B cell (primary cell): ENCODE measurements at regions not wholly inside any gene's neighbourhood (a gene's known extent, or its start where the extent isn't known, plus 50 kb on each side); places are given as distances from the start of the nearest gene placed in this dataset.

ENCODE experiments used
- EZH2 ChIP-seq: IDR thresholded peaks from 2 replicates; pipeline ENCODE4 v1.6.1; 2012; ENCODE audit warnings: borderline replicate concordance, low read depth, mild to moderate bottlenecking, moderate library complexity, low read length; ENCODE audit not compliant: insufficient read depth, poor library complexity, severe bottlenecking
- TF ChIP-seq, protein P1 (sequence below): fragments of 200-600 bp; IDR thresholded peaks from one replicate; pipeline ENCODE4 v1.8.0; 2022; ENCODE audit warnings: antibody characterized with exemption, mild to moderate bottlenecking

DNA sequence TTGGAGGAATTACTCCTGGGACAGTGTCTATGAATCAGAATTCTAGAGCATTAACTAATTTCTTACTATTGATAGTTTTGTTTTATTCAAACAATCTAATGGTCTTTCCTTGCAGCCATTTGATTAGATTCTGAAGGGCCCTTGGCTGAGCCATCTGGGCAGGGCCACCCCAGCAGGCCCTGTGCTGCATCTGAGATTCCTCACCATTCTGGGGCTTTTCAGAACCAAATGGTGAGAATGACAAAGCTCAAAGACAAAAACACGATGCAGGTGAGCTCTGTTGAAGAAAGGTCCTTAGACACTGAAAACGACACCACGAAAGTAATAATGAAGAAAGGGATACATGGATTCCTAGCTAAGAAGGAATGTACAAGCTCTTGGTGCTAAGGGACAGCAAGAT lies 321.0 kb upstream of the IRX4 start:
- TF ChIP-seq, protein P1, sequence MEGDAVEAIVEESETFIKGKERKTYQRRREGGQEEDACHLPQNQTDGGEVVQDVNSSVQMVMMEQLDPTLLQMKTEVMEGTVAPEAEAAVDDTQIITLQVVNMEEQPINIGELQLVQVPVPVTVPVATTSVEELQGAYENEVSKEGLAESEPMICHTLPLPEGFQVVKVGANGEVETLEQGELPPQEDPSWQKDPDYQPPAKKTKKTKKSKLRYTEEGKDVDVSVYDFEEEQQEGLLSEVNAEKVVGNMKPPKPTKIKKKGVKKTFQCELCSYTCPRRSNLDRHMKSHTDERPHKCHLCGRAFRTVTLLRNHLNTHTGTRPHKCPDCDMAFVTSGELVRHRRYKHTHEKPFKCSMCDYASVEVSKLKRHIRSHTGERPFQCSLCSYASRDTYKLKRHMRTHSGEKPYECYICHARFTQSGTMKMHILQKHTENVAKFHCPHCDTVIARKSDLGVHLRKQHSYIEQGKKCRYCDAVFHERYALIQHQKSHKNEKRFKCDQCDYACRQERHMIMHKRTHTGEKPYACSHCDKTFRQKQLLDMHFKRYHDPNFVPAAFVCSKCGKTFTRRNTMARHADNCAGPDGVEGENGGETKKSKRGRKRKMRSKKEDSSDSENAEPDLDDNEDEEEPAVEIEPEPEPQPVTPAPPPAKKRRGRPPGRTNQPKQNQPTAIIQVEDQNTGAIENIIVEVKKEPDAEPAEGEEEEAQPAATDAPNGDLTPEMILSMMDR, result no peak
- no peak for TF ChIP-seq EZH2
